Liver (tissue), 8 donors: ENCODE measurements at regions not wholly inside any gene's neighbourhood (a gene's known extent, or its start where the extent isn't known, plus 50 kb on each side); places are given as distances from the start of the nearest gene placed in this dataset.

ENCODE experiments used
- DNase-seq: peaks from one replicate; pipeline ENCODE4 v3.0.0-alpha.2; 2017; ENCODE audit warnings: low spot score
- H3K27ac ChIP-seq, 2 donors: one replicate each; pipeline ENCODE4 v1.7.0; 2013; ENCODE audit warnings: inconsistent platforms in 2 of 2, low read length in 2 of 2, control low read depth in 1 of 2, low read depth in 1 of 2, mild to moderate bottlenecking in 1 of 2
- H3K27me3 ChIP-seq, 4 donors: one replicate each; pipeline versions ENCODE4 v1.6.1 to v1.7.0; 2013; ENCODE audit warnings: low read length in 3 of 4, inconsistent platforms in 1 of 4, mild to moderate bottlenecking in 1 of 4, moderate library complexity in 1 of 4; ENCODE audit not compliant: control insufficient read depth in 4 of 4, insufficient read depth in 4 of 4
- H3K36me3 ChIP-seq, 4 donors: one replicate each; pipeline versions ENCODE4 v1.6.1 to v1.7.0; 2013; ENCODE audit warnings: low read length in 3 of 4, mild to moderate bottlenecking in 3 of 4, low read depth in 1 of 4, moderate library complexity in 1 of 4; ENCODE audit not compliant: control insufficient read depth in 4 of 4, insufficient read depth in 3 of 4
- H3K4me1 ChIP-seq, 4 donors: one replicate each; pipeline versions ENCODE4 v1.6.1 to v1.7.0; 2013; ENCODE audit warnings: low read length in 3 of 4, mild to moderate bottlenecking in 3 of 4, moderate library complexity in 1 of 4; ENCODE audit not compliant: control insufficient read depth in 4 of 4, insufficient read depth in 4 of 4
- H3K4me3 ChIP-seq, 3 donors: one replicate each; pipeline versions ENCODE4 v1.6.1 to v1.7.0; 2013; ENCODE audit warnings: low read length in 3 of 3, control low read depth in 1 of 3, low read depth in 1 of 3, mild to moderate bottlenecking in 1 of 3
- H3K9ac ChIP-seq, 2 donors: one replicate each; pipeline ENCODE4 v1.7.0; 2013; ENCODE audit warnings: low read length in 2 of 2, mild to moderate bottlenecking in 2 of 2, moderate library complexity in 2 of 2, control low read depth in 1 of 2, low read depth in 1 of 2
- H3K9me3 ChIP-seq, 4 donors: one replicate each; pipeline versions ENCODE4 v1.6.1 to v1.7.0; 2013; ENCODE audit warnings: low read length in 3 of 4; ENCODE audit not compliant: control insufficient read depth in 4 of 4
- EGR1 ChIP-seq, 2 donors: IDR thresholded peaks; 2 replicates each; pipeline ENCODE4 v1.6.1; 2016 to 2018; ENCODE audit warnings: antibody characterized with exemption in 2 of 2, low read depth in 2 of 2
- FOXA1 ChIP-seq: IDR thresholded peaks from 2 replicates; pipeline ENCODE4 v1.6.1; 2016; ENCODE audit warnings: antibody characterized with exemption
- GABPA ChIP-seq, 2 donors: IDR thresholded peaks in 1 of 2; conservative IDR thresholded peaks in 1 of 2; 2 replicates each; pipeline ENCODE4 v1.6.1; 2016; ENCODE audit warnings: antibody characterized with exemption in 2 of 2, mild to moderate bottlenecking in 1 of 2, moderate library complexity in 1 of 2
- HNF4G ChIP-seq: IDR thresholded peaks from 2 replicates; pipeline ENCODE4 v1.6.1; 2016; ENCODE audit warnings: antibody characterized with exemption
- JUND ChIP-seq, 2 donors: IDR thresholded peaks; 2 replicates each; pipeline ENCODE4 v1.6.1; 2016; ENCODE audit warnings: antibody characterized with exemption in 2 of 2
- NR2F2 ChIP-seq: IDR thresholded peaks from 2 replicates; pipeline ENCODE4 v1.6.1; 2016; ENCODE audit warnings: antibody characterized with exemption
- RXRA ChIP-seq, 2 donors: IDR thresholded peaks; 2 replicates each; pipeline ENCODE4 v1.6.1; 2017 to 2018; ENCODE audit warnings: antibody characterized with exemption in 2 of 2, mild to moderate bottlenecking in 1 of 2
- SP1 ChIP-seq: IDR thresholded peaks from 2 replicates; pipeline ENCODE4 v1.6.1; 2018; ENCODE audit warnings: antibody characterized with exemption, mild to moderate bottlenecking
- TAF1 ChIP-seq: conservative IDR thresholded peaks from 2 replicates; pipeline ENCODE4 v1.6.1; 2016; ENCODE audit warnings: antibody characterized with exemption, mild to moderate bottlenecking
- YY1 ChIP-seq: IDR thresholded peaks from 2 replicates; pipeline ENCODE4 v1.6.1; 2016; ENCODE audit warnings: antibody characterized with exemption, mild to moderate bottlenecking
- ZBTB33 ChIP-seq: IDR thresholded peaks from 2 replicates; pipeline ENCODE4 v1.6.1; 2016; ENCODE audit warnings: antibody characterized with exemption
- WGBS: extraction: QIAGEN DNeasy Blood & Tissue Kit; methylation state at CpG from one replicate; pipeline ENCODE4 v1.1.7; 2013; 5-methylcytosine and 5-hydroxymethylcytosine counted together
- TF ChIP-seq, protein P1 (sequence below): fragments of 150-350 bp; IDR thresholded peaks from 2 replicates; pipeline ENCODE4 v1.5.1; 2017; ENCODE audit warnings: improper control_type of control experiment, low read depth, low read length; ENCODE audit not compliant: missing input control
- TF ChIP-seq, protein P2 (sequence below): IDR thresholded peaks from 2 replicates; pipeline ENCODE4 v1.6.1; 2016; ENCODE audit warnings: antibody characterized with exemption, mild to moderate bottlenecking
- donor health status: healthy.
- donor health status: healthy.
- donor health status: healthy.
- donor health status: healthy.
- donor health status: healthy.

GRCh38 chr9:90965226-90966030 is 163.8 kb downstream of the SYK start (continued):
- TF ChIP-seq JUND (IDR thresholded peaks at IDR 0.05), result no peak
- no peak for TF ChIP-seq HNF4G
- TF ChIP-seq RXRA (IDR thresholded peaks at IDR 0.05), result no peak

DNA sequence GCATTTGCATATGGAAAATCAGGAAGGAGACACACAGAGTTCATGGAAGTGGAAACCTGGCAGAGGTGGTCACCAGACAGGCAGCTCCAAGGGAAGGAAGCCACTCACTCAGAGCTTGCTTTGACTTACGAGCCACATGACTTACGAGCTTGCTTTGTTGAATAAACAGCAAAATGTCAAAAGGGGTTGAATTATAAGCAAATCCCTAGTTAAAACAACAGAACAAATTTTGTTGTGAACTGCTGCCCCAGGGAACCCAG is 164.3 kb downstream of the SYK start:
- DNase-seq, result no peak
- Histone ChIP-seq H3K4me3 (no peak overlapping the region), H3K36me3 (no peaks in the 10 kb centered on the region), H3K27me3 (no peaks in the 10 kb centered on the region), H3K4me1 (no peaks in the 10 kb centered on the region), H3K27ac (no peak overlapping the region), H3K9me3 (no peaks in the 10 kb centered on the region), H3K9ac (no peak overlapping the region)
- WGBS, result 89% methylated on average over 2 of the region's 2 CpGs
- TF ChIP-seq TAF1 (no peak), ZBTB33 (no peak), GABPA (IDR thresholded peaks at IDR 0.05 in 1 of 2, conservative IDR thresholded peaks at IDR 0.05 in 1 of 2) (no peak), RXRA (IDR thresholded peaks at IDR 0.05) (no peak), FOXA1 (no peak), SP1 (no peak), EGR1 (IDR thresholded peaks at IDR 0.05; ENCODE audit: low read depth in 2 of 2) (no peak), YY1 (no peak), JUND (IDR thresholded peaks at IDR 0.05) (no peak)
- TF ChIP-seq, protein P1, sequence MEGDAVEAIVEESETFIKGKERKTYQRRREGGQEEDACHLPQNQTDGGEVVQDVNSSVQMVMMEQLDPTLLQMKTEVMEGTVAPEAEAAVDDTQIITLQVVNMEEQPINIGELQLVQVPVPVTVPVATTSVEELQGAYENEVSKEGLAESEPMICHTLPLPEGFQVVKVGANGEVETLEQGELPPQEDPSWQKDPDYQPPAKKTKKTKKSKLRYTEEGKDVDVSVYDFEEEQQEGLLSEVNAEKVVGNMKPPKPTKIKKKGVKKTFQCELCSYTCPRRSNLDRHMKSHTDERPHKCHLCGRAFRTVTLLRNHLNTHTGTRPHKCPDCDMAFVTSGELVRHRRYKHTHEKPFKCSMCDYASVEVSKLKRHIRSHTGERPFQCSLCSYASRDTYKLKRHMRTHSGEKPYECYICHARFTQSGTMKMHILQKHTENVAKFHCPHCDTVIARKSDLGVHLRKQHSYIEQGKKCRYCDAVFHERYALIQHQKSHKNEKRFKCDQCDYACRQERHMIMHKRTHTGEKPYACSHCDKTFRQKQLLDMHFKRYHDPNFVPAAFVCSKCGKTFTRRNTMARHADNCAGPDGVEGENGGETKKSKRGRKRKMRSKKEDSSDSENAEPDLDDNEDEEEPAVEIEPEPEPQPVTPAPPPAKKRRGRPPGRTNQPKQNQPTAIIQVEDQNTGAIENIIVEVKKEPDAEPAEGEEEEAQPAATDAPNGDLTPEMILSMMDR, result no peak
- TF ChIP-seq, protein P2, sequence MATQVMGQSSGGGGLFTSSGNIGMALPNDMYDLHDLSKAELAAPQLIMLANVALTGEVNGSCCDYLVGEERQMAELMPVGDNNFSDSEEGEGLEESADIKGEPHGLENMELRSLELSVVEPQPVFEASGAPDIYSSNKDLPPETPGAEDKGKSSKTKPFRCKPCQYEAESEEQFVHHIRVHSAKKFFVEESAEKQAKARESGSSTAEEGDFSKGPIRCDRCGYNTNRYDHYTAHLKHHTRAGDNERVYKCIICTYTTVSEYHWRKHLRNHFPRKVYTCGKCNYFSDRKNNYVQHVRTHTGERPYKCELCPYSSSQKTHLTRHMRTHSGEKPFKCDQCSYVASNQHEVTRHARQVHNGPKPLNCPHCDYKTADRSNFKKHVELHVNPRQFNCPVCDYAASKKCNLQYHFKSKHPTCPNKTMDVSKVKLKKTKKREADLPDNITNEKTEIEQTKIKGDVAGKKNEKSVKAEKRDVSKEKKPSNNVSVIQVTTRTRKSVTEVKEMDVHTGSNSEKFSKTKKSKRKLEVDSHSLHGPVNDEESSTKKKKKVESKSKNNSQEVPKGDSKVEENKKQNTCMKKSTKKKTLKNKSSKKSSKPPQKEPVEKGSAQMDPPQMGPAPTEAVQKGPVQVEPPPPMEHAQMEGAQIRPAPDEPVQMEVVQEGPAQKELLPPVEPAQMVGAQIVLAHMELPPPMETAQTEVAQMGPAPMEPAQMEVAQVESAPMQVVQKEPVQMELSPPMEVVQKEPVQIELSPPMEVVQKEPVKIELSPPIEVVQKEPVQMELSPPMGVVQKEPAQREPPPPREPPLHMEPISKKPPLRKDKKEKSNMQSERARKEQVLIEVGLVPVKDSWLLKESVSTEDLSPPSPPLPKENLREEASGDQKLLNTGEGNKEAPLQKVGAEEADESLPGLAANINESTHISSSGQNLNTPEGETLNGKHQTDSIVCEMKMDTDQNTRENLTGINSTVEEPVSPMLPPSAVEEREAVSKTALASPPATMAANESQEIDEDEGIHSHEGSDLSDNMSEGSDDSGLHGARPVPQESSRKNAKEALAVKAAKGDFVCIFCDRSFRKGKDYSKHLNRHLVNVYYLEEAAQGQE, result no peak

DNA sequence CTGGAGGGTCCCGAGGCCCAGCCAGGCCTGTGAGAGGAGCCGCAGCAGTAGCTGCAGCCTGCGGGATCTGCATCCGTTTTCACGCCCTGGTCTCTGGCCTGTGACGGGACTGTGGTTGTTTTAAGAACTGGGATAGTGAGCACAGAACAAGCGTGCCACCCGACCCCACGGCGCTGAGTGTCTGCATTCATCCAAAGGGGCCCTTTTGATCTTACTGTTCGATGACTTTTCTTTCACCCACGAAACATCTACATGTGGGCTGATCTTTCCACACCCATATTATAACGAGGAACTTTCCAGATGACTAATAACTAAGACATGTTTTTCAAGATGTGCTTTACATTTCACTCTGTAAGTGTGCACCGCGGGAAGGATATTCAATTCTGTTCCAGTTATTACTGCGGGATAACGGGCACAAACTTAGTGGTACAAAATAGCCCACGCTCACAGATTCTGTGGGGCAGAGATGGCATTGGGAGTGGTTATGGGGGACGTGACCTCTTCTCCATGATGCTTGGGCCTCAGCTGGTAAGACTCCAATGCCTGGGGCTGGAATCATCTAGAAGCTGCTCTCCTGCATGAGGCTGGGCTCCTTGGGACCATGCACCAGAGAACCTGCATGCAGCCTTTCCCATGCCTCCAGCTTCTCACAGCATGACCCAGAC is 165.0 kb downstream of the SYK start:
- Histone ChIP-seq H3K36me3 (no peaks in the 10 kb centered on the region), H3K9ac (no peak overlapping the region), H3K27ac (no peak overlapping the region), H3K4me3 (no peak overlapping the region), H3K4me1 (no peaks in the 10 kb centered on the region), H3K27me3 (no peaks in the 10 kb centered on the region), H3K9me3 (no peaks in the 10 kb centered on the region)
- TF ChIP-seq YY1, result no peak
- no peak for TF ChIP-seq FOXA1
- no peak for TF ChIP-seq ZBTB33
- TF ChIP-seq NR2F2, result no peak
- TF ChIP-seq GABPA (IDR thresholded peaks at IDR 0.05 in 1 of 2, conservative IDR thresholded peaks at IDR 0.05 in 1 of 2), result no peak
- no peak for DNase-seq
- WGBS, result 91% methylated on average over 19 of the region's 19 CpGs
